ENCODE measurements at regions not wholly inside any gene's neighbourhood (a gene's known extent, or its start where the extent isn't known, plus 50 kb on each side); places are given as distances from the start of the nearest gene placed in this dataset.

GRCh38 chr2:5970347-5970746 is 278.2 kb downstream of the SOX11 start:
- no peak overlapping the region for H3K9ac ChIP-seq (ENCODE audit: insufficient read depth, low read depth, low read length)
- BruUV-seq (replicated peaks): no TSS peak
- H3K4me1 ChIP-seq (ENCODE audit: insufficient read depth, low read length): no peaks in the 10 kb centered on the region
- DNase-seq (ENCODE audit: low spot score) (no peak), FAIRE-seq (no peak), ATAC-seq (no peak)
- no peaks in the 10 kb centered on the region for H3K27me3 ChIP-seq (ENCODE audit: control insufficient read depth in 1 of 2, insufficient read depth in 2 of 2, low read length in 2 of 2)
- ChIA-PET POLR2A (no interaction called here), CTCF (ENCODE audit: low intra/inter-chr PET ratio, low total read pairs) (no interaction called here)
- H3K4me3 ChIP-seq (replicated peaks in 1 of 3; ENCODE audit: insufficient read depth in 1 of 3, low read depth in 2 of 3, low read length in 3 of 3): no peak overlapping the region
- peaks cover 43% of the 10 kb centered on the region for H3K9me3 ChIP-seq (ENCODE audit: low read length)
- in situ Hi-C loops (cut with HindIII; ENCODE audit: extremely low pct_ligation_motif_present, low pct_unique_long_range_greater_than_20kb) (no loop called here), intact Hi-C loops (cut with micrococcal nuclease; ENCODE audit: unreplicated experiment) (no loop called here)
- no peaks in the 10 kb centered on the region for H3K36me3 ChIP-seq (replicated peaks in 1 of 2; ENCODE audit: control insufficient read depth in 1 of 2, insufficient read depth in 2 of 2, low read length in 2 of 2)
- no peak overlapping the region for H3K4me2 ChIP-seq (ENCODE audit: low read depth, low read length)
- H2AFZ ChIP-seq (ENCODE audit: low read length): no peak overlapping the region
- 11% methylated on average over 4 of the region's 4 CpGs for WGBS (ENCODE audit: low lambda C conversion rate)
- H3K27ac ChIP-seq (ENCODE audit: extremely low read length, insufficient read depth, low read length): no peak overlapping the region
- no peaks in the 10 kb centered on the region for H4K20me1 ChIP-seq (ENCODE audit: insufficient read depth, low read length)
- no peaks in the 10 kb centered on the region for H3K79me2 ChIP-seq (ENCODE audit: insufficient read depth, low read length)
- TF ChIP-seq SNAPC4 (CRISPR knock-in tag; IDR thresholded peaks at IDR 0.05) (no peak), REL (CRISPR knock-in tag; conservative IDR thresholded peaks at IDR 0.05) (no peak), ZFP36 (IDR thresholded peaks at IDR 0.05; ENCODE audit: borderline replicate concordance, low read depth, low read length, partially characterized antibody) (no peak), FOSL1 (CRISPR knock-in tag; IDR thresholded peaks at IDR 0.05; ENCODE audit: borderline replicate concordance) (no peak), BATF2 (CRISPR knock-in tag; IDR thresholded peaks at IDR 0.05) (no peak), ZNF12 (CRISPR knock-in tag; IDR thresholded peaks at IDR 0.05) (no peak), ZSCAN22 (CRISPR knock-in tag; IDR thresholded peaks at IDR 0.05) (no peak), ZEB1 (IDR thresholded peaks at IDR 0.05; ENCODE audit: insufficient replicate concordance, low read depth) (no peak), SP5 (CRISPR knock-in tag; IDR thresholded peaks at IDR 0.05; ENCODE audit: borderline replicate concordance, low read depth) (no peak), NR1H2 (CRISPR knock-in tag; IDR thresholded peaks at IDR 0.05; ENCODE audit: borderline replicate concordance, low read depth) (no peak), ATF4 (CRISPR knock-in tag; IDR thresholded peaks at IDR 0.05) (no peak)

All from HepG2 (cell line).